HG02973 (cell line): ENCODE measurements at regions not wholly inside any gene's neighbourhood (a gene's known extent, or its start where the extent isn't known, plus 50 kb on each side); places are given as distances from the start of the nearest gene placed in this dataset.

Source experiments
- ATAC-seq: cut with Tn5 transposase; IDR thresholded peaks from one replicate; pipeline ENCODE4 v1.9.1; 2021; ENCODE audit warnings: moderate library complexity; ENCODE audit not compliant: unreplicated experiment

GRCh38 chr5:74324556-74324955 is 316.0 kb downstream of the ENC1 start:
- ATAC-seq: no peak

GRCh38 chr5:74322944-74323343 is 317.6 kb downstream of the ENC1 start:
- no peak for ATAC-seq

DNA sequence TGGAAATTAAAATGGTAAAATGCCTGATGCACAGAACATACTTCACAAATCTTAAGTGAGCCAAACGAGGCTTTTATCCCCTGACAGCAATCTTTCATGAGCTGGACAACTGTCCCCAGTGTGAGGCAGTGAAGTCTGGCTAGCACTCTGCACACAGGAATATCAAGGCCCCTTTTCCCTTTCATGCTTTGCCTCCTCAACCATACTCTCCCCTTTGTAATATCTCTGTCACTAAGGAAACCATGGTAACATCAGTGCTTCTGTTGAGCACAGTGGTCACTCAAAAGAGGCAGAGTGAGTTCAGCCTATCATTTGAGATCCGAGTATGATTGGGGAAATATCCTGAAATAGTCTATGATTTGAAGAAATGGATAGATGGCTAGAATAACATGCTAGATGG is 318.3 kb downstream of the ENC1 start:
- no peak for ATAC-seq

GRCh38 chr5:74321326-74321725 is 319.2 kb downstream of the ENC1 start:
- ATAC-seq: no peak

- ATAC-seq: no peak
Observed at GRCh38 chr5:74320526-74320925, 320.0 kb downstream of the ENC1 start.

DNA sequence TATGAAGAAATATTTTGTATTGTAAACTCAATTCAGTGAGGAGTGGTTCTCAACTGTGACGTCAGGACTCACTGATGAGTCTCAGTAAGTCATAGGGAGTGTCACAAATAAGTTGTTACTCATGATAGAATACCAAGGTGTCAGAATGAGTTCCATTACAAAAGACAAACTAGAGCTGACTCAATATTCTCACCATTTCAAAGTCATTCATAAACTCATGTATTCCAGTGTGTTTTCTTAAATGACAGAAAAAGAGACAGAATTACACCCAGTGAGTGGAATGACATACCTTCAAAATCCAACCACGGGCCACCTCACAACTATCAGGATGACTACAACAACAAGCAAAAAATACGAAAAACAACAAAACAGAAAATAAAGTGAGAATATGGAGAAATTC is 321.5 kb downstream of the ENC1 start:
- no peak for ATAC-seq

DNA sequence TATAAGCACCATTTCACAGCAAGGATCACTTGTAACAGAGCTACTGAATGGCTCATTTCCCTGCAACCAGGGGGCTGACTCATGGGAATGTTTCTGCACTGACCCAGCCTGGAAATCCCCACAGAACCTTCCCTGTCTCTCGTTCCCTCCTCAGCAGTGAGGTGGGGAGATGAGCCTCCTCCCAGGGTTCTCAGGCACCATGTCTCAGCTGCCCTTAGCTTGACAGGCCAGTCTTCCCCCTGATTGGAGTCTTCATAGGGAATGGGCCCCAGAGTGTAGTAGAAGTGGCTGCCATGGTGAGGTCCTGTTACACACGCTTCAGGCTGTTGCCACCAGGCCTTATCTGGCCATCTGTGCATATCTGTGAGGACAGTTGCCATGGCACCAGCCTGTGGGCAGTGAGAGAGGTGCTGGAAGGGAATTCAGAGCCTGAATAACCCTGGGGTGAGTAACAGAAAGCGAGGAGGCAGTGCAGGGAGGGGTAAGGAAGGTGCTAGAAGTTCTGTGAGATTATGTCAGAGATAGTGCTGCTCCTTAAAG is 324.4 kb downstream of the ENC1 start:
- no peak for ATAC-seq

DNA sequence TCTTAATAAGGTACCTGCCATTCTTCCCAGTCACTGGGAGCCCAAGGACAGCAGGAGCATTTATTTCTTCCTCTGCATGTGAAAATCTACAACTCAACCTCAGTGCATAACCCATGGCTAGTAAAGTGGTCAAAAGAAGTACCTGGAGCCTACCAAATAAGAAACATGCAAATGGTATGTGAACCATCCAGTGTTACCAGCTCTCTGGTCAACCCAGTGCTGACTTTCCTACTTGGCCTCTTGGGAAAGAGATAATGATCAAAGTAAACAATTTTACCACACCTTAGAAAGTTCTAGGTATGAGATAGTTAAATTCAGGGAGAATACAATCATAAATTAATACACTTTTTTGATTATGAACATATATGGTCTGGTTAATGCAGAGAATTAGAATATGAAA is 325.6 kb downstream of the ENC1 start:
- no peak for ATAC-seq

- ATAC-seq: no peak
Observed at GRCh38 chr5:74313896-74314295, 326.6 kb downstream of the ENC1 start.

DNA sequence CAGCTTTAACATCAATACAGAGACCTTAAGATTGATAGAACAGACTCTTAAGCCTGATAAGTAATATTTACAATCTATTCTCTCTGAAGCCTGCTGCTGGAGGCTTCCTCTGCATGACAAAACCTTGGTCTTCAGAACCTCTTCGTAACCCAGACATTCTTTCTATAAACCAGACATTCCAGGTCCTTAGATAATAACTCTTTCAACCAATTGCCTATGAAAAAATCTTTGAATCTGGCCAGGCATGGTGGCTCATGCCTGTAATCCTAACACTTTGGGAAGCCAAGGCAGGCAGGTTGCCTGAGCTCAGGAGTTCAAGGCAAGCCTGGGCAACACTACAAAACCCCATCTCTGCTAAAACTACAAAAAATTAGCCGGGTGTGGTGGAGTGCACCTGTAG is 327.8 kb downstream of the ENC1 start:
- ATAC-seq: no peak

DNA sequence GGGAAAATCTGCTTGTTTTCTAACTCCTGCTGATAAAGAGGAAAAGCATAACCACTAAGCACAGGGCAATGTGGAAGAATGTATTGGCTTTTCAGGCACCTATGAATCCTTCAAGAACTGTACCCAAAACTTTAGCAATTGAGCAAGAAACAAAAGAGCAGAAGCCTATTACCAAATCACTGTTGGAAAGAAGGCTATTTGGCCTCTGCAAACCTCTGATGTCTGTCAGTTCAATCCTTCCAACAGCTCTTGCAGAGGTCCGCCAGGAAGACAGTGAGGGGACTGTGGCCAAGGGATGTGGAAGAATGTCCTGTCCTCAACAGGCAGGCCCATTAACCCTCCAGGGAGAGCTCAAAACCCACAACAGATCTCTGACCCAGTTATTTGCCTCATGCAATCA is 328.6 kb downstream of the ENC1 start:
- no peak for ATAC-seq

- no peak for ATAC-seq
Observed at GRCh38 chr5:74310997-74311930, 329.3 kb downstream of the ENC1 start.

DNA sequence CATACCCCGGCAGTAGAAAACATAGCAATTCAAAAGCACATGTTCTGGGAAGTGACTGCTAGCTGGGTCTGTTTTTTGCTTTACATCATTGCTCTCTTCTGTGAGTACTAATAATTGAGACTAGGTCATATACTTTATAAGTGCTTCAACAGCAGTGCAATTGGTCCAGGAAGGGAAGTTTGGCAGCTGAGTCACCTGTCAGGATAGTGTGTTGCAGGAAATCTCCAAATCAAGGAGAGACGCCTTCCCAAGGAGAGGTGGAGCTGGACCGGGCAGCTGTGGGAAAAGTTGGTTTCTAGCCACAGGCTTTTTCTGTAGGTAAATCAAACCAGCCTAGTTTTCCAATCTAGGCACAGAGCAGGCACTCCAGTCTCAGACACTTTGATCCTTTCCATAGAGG is 330.1 kb downstream of the ENC1 start:
- no peak for ATAC-seq

DNA sequence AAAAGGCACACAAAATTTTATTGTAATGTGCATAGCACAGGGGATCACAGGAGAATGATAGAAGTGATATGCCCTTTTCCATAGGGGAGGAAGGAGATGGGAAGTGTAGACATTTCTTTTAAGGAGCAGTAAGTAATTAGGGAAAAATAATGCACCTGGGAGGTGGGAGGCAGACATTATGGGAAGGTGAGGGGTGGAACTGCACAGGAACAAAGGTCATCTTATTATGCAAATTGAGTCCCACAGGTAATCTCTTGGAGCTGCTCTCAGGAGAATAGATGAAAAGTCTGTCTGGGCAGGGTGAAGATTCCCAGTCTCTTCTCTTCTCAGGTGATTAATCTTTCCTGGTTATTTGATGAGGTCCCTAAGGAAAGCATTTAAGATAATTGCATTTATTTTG is 331.5 kb downstream of the ENC1 start:
- no peak for ATAC-seq

DNA sequence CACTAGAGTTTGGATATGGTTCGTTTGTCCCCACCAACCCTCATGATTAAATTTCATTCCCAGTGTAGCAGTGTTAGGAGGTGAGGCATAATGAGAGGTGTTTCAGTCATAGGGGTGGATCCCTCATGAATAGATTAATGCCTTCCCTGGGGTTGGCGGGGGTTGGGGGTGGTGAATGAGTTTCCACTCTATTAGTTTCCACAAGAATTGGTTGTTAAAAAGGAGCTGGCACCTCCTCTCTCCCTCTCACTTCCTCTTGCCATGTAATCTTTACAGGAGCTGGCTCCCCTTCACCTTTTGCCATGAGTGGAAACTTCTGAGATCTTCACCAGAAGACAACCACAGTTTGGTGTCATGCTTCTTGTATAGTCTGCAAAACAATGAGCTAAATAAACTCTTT is 333.7 kb downstream of the ENC1 start:
- no peak for ATAC-seq

DNA sequence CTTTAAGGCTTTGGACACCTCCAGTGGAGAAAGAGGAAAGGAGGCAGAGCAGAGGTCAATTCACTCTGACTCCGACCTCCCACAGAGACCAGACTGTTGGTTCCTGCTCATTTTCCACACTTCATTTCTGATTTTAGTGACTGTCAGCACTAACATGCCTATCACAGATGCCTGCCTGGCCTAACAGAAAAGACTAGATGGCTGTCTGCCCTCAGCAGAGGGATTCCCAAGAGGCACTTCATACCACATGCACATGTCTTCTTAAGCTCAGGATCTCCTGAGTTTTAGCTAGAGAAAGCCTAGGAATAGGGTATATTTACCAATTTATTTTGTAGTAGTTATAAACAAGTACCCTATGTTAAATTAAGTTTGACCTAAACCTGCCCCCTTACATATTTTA is 336.0 kb downstream of the ENC1 start:
- ATAC-seq: no peak

GRCh38 chr5:74303578-74303977 is 336.9 kb downstream of the ENC1 start:
- no peak for ATAC-seq

DNA sequence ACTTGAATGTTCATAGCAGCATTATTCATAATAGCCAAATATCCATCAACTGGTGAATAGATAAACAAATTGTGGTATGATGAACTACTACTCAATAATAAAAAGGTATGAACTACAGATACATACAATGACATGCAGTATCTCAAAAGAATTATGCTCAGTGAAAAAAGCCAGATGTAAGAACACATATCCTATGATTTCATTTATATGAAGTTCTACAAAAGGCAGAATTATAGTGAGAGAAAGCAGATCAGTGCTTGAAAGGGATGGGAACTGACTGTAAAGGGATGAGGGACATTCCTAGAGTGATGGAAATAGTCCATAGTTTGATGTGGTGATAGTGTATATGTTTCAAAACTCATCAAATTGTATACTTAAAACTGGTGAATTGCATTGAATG is 339.0 kb downstream of the ENC1 start:
- ATAC-seq: no peak

DNA sequence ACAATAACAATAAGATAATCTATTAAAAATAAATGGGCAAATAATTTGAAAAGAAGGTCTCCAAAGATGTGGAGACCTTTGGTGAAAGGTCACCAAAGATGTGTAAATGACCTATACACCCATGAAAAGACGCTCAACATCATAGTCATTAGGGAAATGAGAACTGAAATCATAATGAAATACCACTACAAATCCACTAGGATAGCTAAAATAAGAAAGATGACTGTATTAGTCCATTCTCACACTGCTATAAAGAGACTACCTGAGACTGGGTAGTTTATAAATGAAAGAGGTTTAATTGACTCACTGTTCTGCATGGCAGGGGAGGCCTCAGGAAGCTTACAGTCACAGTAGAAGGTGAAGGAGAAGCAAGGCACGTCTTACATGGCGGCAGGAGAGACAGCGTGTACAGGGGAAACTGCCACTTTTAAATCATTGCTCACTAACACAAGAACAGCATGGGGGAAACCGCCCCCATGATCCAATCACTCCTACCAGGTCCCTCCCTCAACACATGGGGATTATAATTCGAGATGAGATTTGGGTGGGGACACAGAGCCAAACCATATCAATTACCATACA is 339.6 kb downstream of the ENC1 start:
- no peak for ATAC-seq

DNA sequence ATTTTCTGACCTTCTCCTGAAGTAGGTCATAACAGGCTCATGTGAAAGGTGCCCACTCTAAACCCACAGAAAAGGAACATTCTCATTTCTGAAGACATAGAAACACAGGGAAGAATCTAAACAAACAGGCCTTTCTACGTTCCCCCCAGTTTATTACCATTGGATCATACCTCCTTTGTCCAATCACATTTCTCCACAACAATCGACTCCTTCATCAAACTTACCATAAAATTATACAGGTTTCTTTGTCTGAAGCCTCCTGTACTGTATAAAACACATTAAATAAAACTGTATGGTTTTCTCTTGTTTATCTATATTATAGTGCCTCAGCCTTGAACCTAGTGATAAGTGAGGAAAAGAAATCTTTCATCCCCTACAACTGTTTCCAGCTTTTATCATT is 340.7 kb downstream of the ENC1 start:
- no peak for ATAC-seq

DNA sequence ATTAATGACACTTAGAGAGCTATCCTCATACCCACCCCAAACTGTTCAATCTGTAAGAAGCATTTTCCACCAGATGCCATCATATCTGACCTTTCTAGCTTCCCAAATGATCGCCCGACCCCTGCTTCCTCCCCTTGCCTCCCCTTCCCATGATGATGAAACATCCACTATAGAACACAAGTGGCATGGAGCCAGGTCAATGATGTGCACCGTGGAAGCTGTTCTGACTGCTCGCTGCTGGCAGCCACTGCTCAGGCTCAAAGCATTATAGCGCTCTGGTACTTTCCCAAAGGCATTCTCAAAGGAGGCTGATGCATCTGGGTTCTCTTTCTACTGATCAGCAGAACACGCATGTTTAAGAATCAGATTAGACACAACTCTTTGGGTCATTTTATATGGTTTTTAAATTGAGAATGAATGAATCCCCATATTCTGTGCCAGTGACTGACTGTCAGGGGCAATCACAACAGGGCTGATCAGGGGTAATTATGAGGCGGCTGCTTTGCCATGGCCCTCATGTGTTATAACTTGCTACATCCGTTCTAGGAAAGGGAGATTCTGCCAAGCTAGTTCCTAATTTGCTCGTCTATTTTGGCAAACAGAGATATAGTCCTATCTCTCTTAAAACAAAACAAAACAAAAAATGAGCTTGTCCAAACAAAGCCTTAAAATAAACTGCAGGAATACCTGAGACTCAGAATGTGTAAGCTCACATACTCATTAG is 343.7 kb downstream of the ENC1 start:
- ATAC-seq: no peak

DNA sequence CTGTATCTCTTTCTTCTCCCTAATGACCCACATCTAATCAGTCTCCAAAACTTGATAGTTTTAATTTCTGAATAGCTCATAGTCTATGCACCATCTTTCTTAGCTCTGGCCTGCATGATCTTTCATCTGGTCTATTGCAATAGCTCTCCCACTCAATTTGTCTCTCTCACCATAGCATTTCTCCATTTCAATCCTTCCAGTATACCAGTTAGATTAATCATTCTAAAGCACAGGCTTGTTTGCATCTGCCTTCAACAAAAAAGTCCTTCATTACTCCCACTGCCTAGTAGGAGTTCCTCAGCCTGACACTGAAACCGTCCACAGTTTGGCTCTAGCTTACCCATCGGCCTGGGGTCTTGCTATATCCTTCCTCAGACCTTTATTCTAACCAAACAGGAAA is 344.9 kb downstream of the ENC1 start:
- no peak for ATAC-seq
